ENCODE measurements at regions not wholly inside any gene's neighbourhood (a gene's known extent, or its start where the extent isn't known, plus 50 kb on each side); places are given as distances from the start of the nearest gene placed in this dataset.

GRCh38 chr4:56742080-56742871, 61.2 kb upstream of the HOPX start:
- TF ChIP-seq CTCF (IDR thresholded peaks at IDR 0.05) (no peak), POLR2A (IDR thresholded peaks at IDR 0.05) (no peak), POLR2AphosphoS5 (IDR thresholded peaks at IDR 0.05) (no peak), EP300 (IDR thresholded peaks at IDR 0.05) (no peak)

All from sigmoid colon (tissue), 4 donors.